ENCODE measurements at regions not wholly inside any gene's neighbourhood (a gene's known extent, or its start where the extent isn't known, plus 50 kb on each side); places are given as distances from the start of the nearest gene placed in this dataset.

- no peak for DNase-seq
Measured at GRCh38 chr10:4034907-4035598, 250.0 kb upstream of the KLF6 start.

- DNase-seq = no peak
Measured at GRCh38 chr10:4033341-4033896, 248.4 kb upstream of the KLF6 start.

GRCh38 chr10:4029866-4030265 lies 244.9 kb upstream of the KLF6 start:
- no peak for DNase-seq

- DNase-seq = no peak
Measured at GRCh38 chr10:4028854-4029583, 244.0 kb upstream of the KLF6 start.

GRCh38 chr10:4028027-4028471 lies 243.0 kb upstream of the KLF6 start:
- no peak for DNase-seq

GRCh38 chr10:4025339-4025738 lies 240.3 kb upstream of the KLF6 start:
- DNase-seq = no peak

GRCh38 chr10:4024516-4025245 lies 239.7 kb upstream of the KLF6 start:
- no peak for DNase-seq

GRCh38 chr10:4024027-4024426 lies 239.0 kb upstream of the KLF6 start:
- DNase-seq = no peak

GRCh38 chr10:4022473-4022872 lies 237.5 kb upstream of the KLF6 start:
- DNase-seq = no peak

- DNase-seq = no peak
Measured at GRCh38 chr10:4020631-4021030, 235.6 kb upstream of the KLF6 start.

- no peak for DNase-seq
Measured at GRCh38 chr10:4018054-4018511, 233.1 kb upstream of the KLF6 start.

GRCh38 chr10:4017336-4017735 lies 232.3 kb upstream of the KLF6 start:
- no peak for DNase-seq

GRCh38 chr10:4016214-4016740 lies 231.3 kb upstream of the KLF6 start:
- no peak for DNase-seq

- DNase-seq = no peak
Measured at GRCh38 chr10:4013651-4014121, 228.7 kb upstream of the KLF6 start.

- no peak for DNase-seq
Measured at GRCh38 chr10:4012848-4013247, 227.8 kb upstream of the KLF6 start.

- no peak for DNase-seq
Measured at GRCh38 chr10:4011136-4011812, 226.3 kb upstream of the KLF6 start.

- no peak for DNase-seq
Measured at GRCh38 chr10:4008676-4009382, 223.8 kb upstream of the KLF6 start.

GRCh38 chr10:4007771-4008170 lies 222.8 kb upstream of the KLF6 start:
- DNase-seq = no peak

- DNase-seq = no peak
Measured at GRCh38 chr10:4006858-4007257, 221.8 kb upstream of the KLF6 start.

GRCh38 chr10:4006051-4006450 lies 221.0 kb upstream of the KLF6 start:
- DNase-seq = no peak

- DNase-seq = no peak
Measured at GRCh38 chr10:4004990-4005389, 220.0 kb upstream of the KLF6 start.

GRCh38 chr10:4004144-4004543 lies 219.1 kb upstream of the KLF6 start:
- no peak for DNase-seq

Data from SIG-M5 (cell line).